K562 (cell line): ENCODE measurements at regions not wholly inside any gene's neighbourhood (a gene's known extent, or its start where the extent isn't known, plus 50 kb on each side); places are given as distances from the start of the nearest gene placed in this dataset.

Experiments
- ATAC-seq: fragments of 200-7000 bp; cut with Tn5 transposase; 3 replicates; pipeline ENCODE4 v1.9.1; 2020; ENCODE audit warnings: moderate library complexity
- BruUV-seq: library from RNA; stranded (reverse); fragments of 400-500 nt; replicated peaks from 2 replicates; lab custom pipeline; 2021; lab: Mats Ljungman, UMichigan
- CTCF ChIA-PET: fragments of 300-600 bp; formaldehyde crosslinking; extraction: SDS; loops from one replicate; lab custom pipeline; 2021; ENCODE audit warnings: low intra/inter-chr PET ratio; lab: Yijun Ruan, JAX
- POLR2A ChIA-PET: fragments of 300-600, 350-650 bp; sonication (Branson Sonifier 250); formaldehyde crosslinking; extraction: SDS; loops from one replicate; lab custom pipeline; 2021; ENCODE audit warnings: antibody characterized with exemption, inconsistent platforms; lab: Yijun Ruan, JAX
- DNase-seq, 4 experiments: peaks; one replicate each; pipeline versions ENCODE4 v3.0.0 to v3.0.0-alpha.2; 2011 to 2018; ENCODE audit warnings: low spot score in 3 of 4, mixed read lengths in 3 of 4; ENCODE audit errors: extremely low read depth in 1 of 4
- FAIRE-seq: peaks from 2 replicates; lab custom pipeline; 2011; peaks lifted over from hg19 to GRCh38; lab: Jason Lieb, UNC
- H2AFZ ChIP-seq: 2 replicates; pipeline ENCODE4 v1.6.0; 2011; ENCODE audit warnings: low read depth, low read length, control low read depth, inconsistent platforms
- H3K27ac ChIP-seq: fragments of 200-600 bp; 3 replicates; pipeline ENCODE4 v1.8.0; 2011; ENCODE audit warnings: low read depth, mild to moderate bottlenecking, control low read depth, inconsistent platforms, low read length, moderate library complexity, mixed read lengths; ENCODE audit errors: extremely low read depth
- H3K27me3 ChIP-seq, 2 experiments: fragments of 300-600 bp in 1 of 2; 2 replicates in 1 of 2; 3 replicates in 1 of 2; pipeline versions ENCODE4 v1.6.0 to v1.8.0; 2011; ENCODE audit warnings: inconsistent platforms in 2 of 2, low read length in 2 of 2, mild to moderate bottlenecking in 1 of 2, mixed read lengths in 1 of 2, moderate library complexity in 1 of 2; ENCODE audit not compliant: control insufficient read depth in 2 of 2, insufficient read depth in 2 of 2
- H3K36me3 ChIP-seq: fragments of 300-600 bp; 3 replicates; pipeline ENCODE4 v1.8.0; 2011; ENCODE audit warnings: mild to moderate bottlenecking, low read length, inconsistent platforms; ENCODE audit not compliant: control insufficient read depth, insufficient read depth
- H3K4me1 ChIP-seq, 2 experiments: fragments of 200-600 bp in 1 of 2; replicated peaks in 1 of 2; 2 replicates in 1 of 2; 3 replicates in 1 of 2; pipeline versions ENCODE4 v1.5.1 to v1.8.0; 2011; ENCODE audit warnings: inconsistent platforms in 2 of 2, low read length in 2 of 2, mild to moderate bottlenecking in 1 of 2, mixed read lengths in 1 of 2, moderate library complexity in 1 of 2; ENCODE audit not compliant: control insufficient read depth in 2 of 2, insufficient read depth in 2 of 2
- H3K4me2 ChIP-seq: 2 replicates; pipeline ENCODE4 v1.6.1; 2011; ENCODE audit warnings: low read length, control low read depth, inconsistent platforms, mixed read lengths; ENCODE audit not compliant: insufficient read depth
- H3K4me3 ChIP-seq: fragments of 200-600 bp; sonication (generic), shearing (Covaris generic); 2 replicates; pipeline ENCODE4 v1.5.1; 2016; ENCODE audit warnings: control low read depth, inconsistent platforms
- H3K79me2 ChIP-seq: fragments of 200-600 bp; 3 replicates; pipeline ENCODE4 v1.8.0; 2011; ENCODE audit warnings: low read length, inconsistent platforms; ENCODE audit not compliant: control insufficient read depth, insufficient read depth
- H3K9ac ChIP-seq, 2 experiments: 2 replicates each; pipeline versions ENCODE4 v1.6.0 to v1.6.1; 2011; ENCODE audit warnings: low read depth in 2 of 2, low read length in 2 of 2, control low read depth in 1 of 2, inconsistent platforms in 1 of 2, mild to moderate bottlenecking in 1 of 2, mixed read lengths in 1 of 2; ENCODE audit not compliant: insufficient read depth in 1 of 2
- H3K9me1 ChIP-seq: one replicate; pipeline ENCODE4 v1.6.0; 2011; ENCODE audit warnings: inconsistent platforms, mild to moderate bottlenecking, low read length, moderate library complexity; ENCODE audit not compliant: control insufficient read depth, insufficient read depth
- H3K9me3 ChIP-seq: replicated peaks from 2 replicates; pipeline ENCODE4 v1.5.1; 2011; ENCODE audit warnings: low read depth, low read length, inconsistent platforms; ENCODE audit not compliant: control insufficient read depth, insufficient read depth
- H4K20me1 ChIP-seq: replicated peaks from 2 replicates; pipeline ENCODE4 v1.6.1; 2011; ENCODE audit warnings: low read length, inconsistent platforms, mixed read lengths; ENCODE audit not compliant: control insufficient read depth, insufficient read depth
- BACH1 ChIP-seq: fragments of 200-800 bp; sonication (Bioruptor generic); IDR thresholded peaks from 2 replicates; pipeline ENCODE4 v1.6.1; 2016; ENCODE audit warnings: missing genetic modification characterization, missing compliant biosample characterization
- CCNT2 ChIP-seq: IDR thresholded peaks from 2 replicates; pipeline ENCODE4 v1.6.1; 2011; ENCODE audit warnings: borderline replicate concordance, low read depth, mild to moderate bottlenecking, moderate library complexity, mixed read lengths, low read length; ENCODE audit not compliant: insufficient read length; ENCODE audit errors: extremely low read depth
- CHD1 ChIP-seq: fragments of 200-600 bp; sonication (generic); IDR thresholded peaks from one replicate; pipeline ENCODE4 v1.6.1; 2012; ENCODE audit warnings: mild to moderate bottlenecking, moderate library complexity, low read length, inconsistent platforms
- JUNB ChIP-seq: fragments of 450-650 bp; formaldehyde crosslinking; conservative IDR thresholded peaks from 2 replicates; pipeline ENCODE4 v1.4.0; 2020; ENCODE audit warnings: mild to moderate bottlenecking
- MAFK ChIP-seq: IDR thresholded peaks from 2 replicates; pipeline ENCODE4 v1.6.1; 2011; ENCODE audit warnings: low read length, improper control_type of control experiment
- MEIS2 ChIP-seq: fragments of 450-650 bp; IDR thresholded peaks from 2 replicates; pipeline ENCODE4 v1.6.1; 2014; ENCODE audit warnings: mild to moderate bottlenecking; ENCODE audit not compliant: partially characterized antibody
- MTA1 ChIP-seq: fragments of 450-650 bp; IDR thresholded peaks from 2 replicates; pipeline ENCODE4 v1.6.1; 2017; ENCODE audit warnings: borderline replicate concordance
- NBN ChIP-seq: fragments of 450-650 bp; IDR thresholded peaks from 2 replicates; pipeline ENCODE4 v1.6.1; 2016; ENCODE audit warnings: low read depth, mild to moderate bottlenecking
- POLR2AphosphoS5 ChIP-seq: IDR thresholded peaks from 2 replicates; pipeline ENCODE4 v1.6.1; 2011; ENCODE audit warnings: mild to moderate bottlenecking, low read depth, low read length, moderate library complexity; ENCODE audit not compliant: control insufficient read depth, insufficient read depth
- PTRF ChIP-seq: fragments of 450-650 bp; IDR thresholded peaks from 2 replicates; pipeline ENCODE4 v1.6.1; 2016; ENCODE audit warnings: mild to moderate bottlenecking, missing genetic modification characterization, missing compliant biosample characterization
- RAD51 ChIP-seq: fragments of 450-650 bp; IDR thresholded peaks from 2 replicates; pipeline ENCODE4 v1.7.1; 2016; ENCODE audit warnings: low read depth, mild to moderate bottlenecking, borderline replicate concordance
- SPI1 ChIP-seq: IDR thresholded peaks from 2 replicates; pipeline ENCODE4 v1.6.1; 2011; ENCODE audit warnings: low read depth, low read length, control low read depth, borderline replicate concordance
- STAT5A ChIP-seq: IDR thresholded peaks from 2 replicates; pipeline ENCODE4 v1.6.1; 2012; ENCODE audit warnings: low read length, inconsistent platforms, borderline replicate concordance
- TCF7 ChIP-seq: sonication (generic); IDR thresholded peaks from 2 replicates; pipeline ENCODE4 v1.6.1; 2016; ENCODE audit warnings: antibody characterized with exemption, borderline replicate concordance
- ZBTB49 ChIP-seq: sonication (generic); formaldehyde crosslinking; IDR thresholded peaks from 2 replicates; pipeline ENCODE4 v1.8.0; 2022; ENCODE audit warnings: missing genetic modification reagents, mild to moderate bottlenecking, borderline replicate concordance
- ZNF444 ChIP-seq: fragments of 250-450 bp; sonication (Bioruptor Pico); IDR thresholded peaks from 2 replicates; pipeline ENCODE4 v1.4.0; 2020; ENCODE audit warnings: mild to moderate bottlenecking, moderate library complexity
- ZNF551 ChIP-seq: fragments of 250-450 bp; sonication (Bioruptor Pico); IDR thresholded peaks from 2 replicates; pipeline ENCODE4 v1.5.0; 2021; ENCODE audit warnings: mild to moderate bottlenecking, moderate library complexity
- WGBS: fragments of 100-300 bp; shearing (Covaris generic); methylation state at CpG from one replicate; pipeline ENCODE4 v1.1.6; 2016; ENCODE audit warnings: low coverage, mixed read lengths; ENCODE audit not compliant: insufficient coverage; ENCODE audit errors: missing lambda C conversion rate; 5-methylcytosine and 5-hydroxymethylcytosine counted together
- in situ Hi-C: fragments of 300-500 bp; cut with MboI; formaldehyde crosslinking; loops from 4 replicates; pipeline ENCODE4 v1.15.0; 2018; ENCODE audit warnings: inconsistent platforms, mixed read lengths
- intact Hi-C: fragments of 100-400 bp; cut with micrococcal nuclease; formaldehyde crosslinking; loops from 2 replicates; pipeline ENCODE4 v1.14.2; 2022

- in situ Hi-C loops = no loop called here
- ChIA-PET POLR2A (no interaction called here), CTCF (no interaction called here)
- no peak overlapping the region for H3K27ac ChIP-seq
- ATAC-seq (no peak), FAIRE-seq (no peak), DNase-seq (no peak)
- BruUV-seq = no TSS peak
- TF ChIP-seq CCNT2 = no peak
- no peak for TF ChIP-seq BACH1 (tag)
- no peak for TF ChIP-seq PTRF (tag)
- TF ChIP-seq ZBTB49 = no peak
- no peak for TF ChIP-seq MTA1
- no peak for TF ChIP-seq ZNF551 (CRISPR knock-in tag)
- no peak for TF ChIP-seq NBN
- TF ChIP-seq STAT5A = no peak
- no peak for TF ChIP-seq SPI1
- TF ChIP-seq CHD1 = no peak
- no peak for TF ChIP-seq ZNF444 (CRISPR knock-in tag)
- no peak for TF ChIP-seq POLR2AphosphoS5
- TF ChIP-seq MEIS2 = no peak
- TF ChIP-seq TCF7 = no peak
- TF ChIP-seq MAFK = no peak
- TF ChIP-seq RAD51 = no peak
- no peak for TF ChIP-seq JUNB (CRISPR knock-in tag)
- H3K9ac ChIP-seq = no peak overlapping the region
- no peaks in the 10 kb centered on the region for H4K20me1 ChIP-seq
- no peaks in the 10 kb centered on the region for H3K36me3 ChIP-seq
- no peaks in the 10 kb centered on the region for H3K9me3 ChIP-seq
- intact Hi-C loops = no loop called here
- H3K4me1 ChIP-seq = no peaks in the 10 kb centered on the region
- no peaks in the 10 kb centered on the region for H3K9me1 ChIP-seq
- H3K4me2 ChIP-seq = no peak overlapping the region
- no peak overlapping the region for H2AFZ ChIP-seq
- 8% methylated on average over 1 of the region's 1 CpG for WGBS
- no peak overlapping the region for H3K4me3 ChIP-seq
- H3K79me2 ChIP-seq = no peaks in the 10 kb centered on the region
- no peaks in the 10 kb centered on the region for H3K27me3 ChIP-seq
Observed at GRCh38 chr18:32610176-32610575, 139.5 kb upstream of the GAREM1 start.
